ENCODE measurements at regions not wholly inside any gene's neighbourhood (a gene's known extent, or its start where the extent isn't known, plus 50 kb on each side); places are given as distances from the start of the nearest gene placed in this dataset.

- FAIRE-seq (no peak), DNase-seq (ENCODE audit: low spot score) (no peak), ATAC-seq (no peak)
- Histone ChIP-seq H4K20me1 (ENCODE audit: insufficient read depth, low read length) (no peaks in the 10 kb centered on the region), H2AFZ (ENCODE audit: low read length) (no peak overlapping the region), H3K27ac (ENCODE audit: extremely low read length, insufficient read depth, low read length) (no peak overlapping the region), H3K4me3 (replicated peaks in 1 of 3; ENCODE audit: insufficient read depth in 1 of 3, low read depth in 2 of 3, low read length in 3 of 3) (no peak overlapping the region), H3K36me3 (replicated peaks in 1 of 2; ENCODE audit: control insufficient read depth in 1 of 2, insufficient read depth in 2 of 2, low read length in 2 of 2) (no peaks in the 10 kb centered on the region), H3K9ac (ENCODE audit: insufficient read depth, low read depth, low read length) (no peak overlapping the region), H3K4me1 (ENCODE audit: insufficient read depth, low read length) (no peaks in the 10 kb centered on the region), H3K27me3 (ENCODE audit: control insufficient read depth in 1 of 2, insufficient read depth in 2 of 2, low read length in 2 of 2) (no peaks in the 10 kb centered on the region), H3K9me3 (ENCODE audit: low read length) (no peaks in the 10 kb centered on the region), H3K79me2 (ENCODE audit: insufficient read depth, low read length) (no peaks in the 10 kb centered on the region), H3K4me2 (ENCODE audit: low read depth, low read length) (no peak overlapping the region)
- ChIA-PET POLR2A (no interaction called here), CTCF (ENCODE audit: low intra/inter-chr PET ratio, low total read pairs) (no interaction called here)
- intact Hi-C loops (cut with micrococcal nuclease; ENCODE audit: unreplicated experiment) (no loop called here), in situ Hi-C loops (cut with HindIII; ENCODE audit: extremely low pct_ligation_motif_present, low pct_unique_long_range_greater_than_20kb) (no loop called here)
- no TSS peak for BruUV-seq (replicated peaks)
- WGBS (ENCODE audit: low lambda C conversion rate), result 14% methylated on average over 3 of the region's 3 CpGs
- TF ChIP-seq ASH2L (IDR thresholded peaks at IDR 0.05; ENCODE audit: insufficient read length, low read depth, low read length) (no peak), XBP1 (CRISPR knock-in tag; IDR thresholded peaks at IDR 0.05) (no peak), CSRNP2 (CRISPR knock-in tag; conservative IDR thresholded peaks at IDR 0.05; ENCODE audit: low read depth) (no peak), TAF1 (CRISPR knock-in tag; IDR thresholded peaks at IDR 0.05) (no peak), SP5 (CRISPR knock-in tag; IDR thresholded peaks at IDR 0.05; ENCODE audit: borderline replicate concordance, low read depth) (no peak), TCF12 (IDR thresholded peaks at IDR 0.05) (no peak), TCF12 (CRISPR knock-in tag; IDR thresholded peaks at IDR 0.05) (no peak), ZMYM3 (CRISPR knock-in tag; IDR thresholded peaks at IDR 0.05) (no peak), KLF16 (CRISPR knock-in tag; IDR thresholded peaks at IDR 0.05) (no peak), ZNF589 (CRISPR knock-in tag; conservative IDR thresholded peaks at IDR 0.05) (no peak), SMC3 (IDR thresholded peaks at IDR 0.05; ENCODE audit: low read length) (no peak), ZBTB39 (CRISPR knock-in tag; IDR thresholded peaks at IDR 0.05) (no peak), ZSCAN20 (CRISPR knock-in tag; IDR thresholded peaks at IDR 0.05; ENCODE audit: borderline replicate concordance) (no peak), NFKB2 (CRISPR knock-in tag; IDR thresholded peaks at IDR 0.05; ENCODE audit: borderline replicate concordance) (no peak), ZMYM4 (CRISPR knock-in tag; IDR thresholded peaks at IDR 0.05) (no peak), NFYB (CRISPR knock-in tag; IDR thresholded peaks at IDR 0.05) (no peak), ZNF792 (CRISPR knock-in tag; IDR thresholded peaks at IDR 0.05) (no peak)
- TF ChIP-seq, protein P1, sequence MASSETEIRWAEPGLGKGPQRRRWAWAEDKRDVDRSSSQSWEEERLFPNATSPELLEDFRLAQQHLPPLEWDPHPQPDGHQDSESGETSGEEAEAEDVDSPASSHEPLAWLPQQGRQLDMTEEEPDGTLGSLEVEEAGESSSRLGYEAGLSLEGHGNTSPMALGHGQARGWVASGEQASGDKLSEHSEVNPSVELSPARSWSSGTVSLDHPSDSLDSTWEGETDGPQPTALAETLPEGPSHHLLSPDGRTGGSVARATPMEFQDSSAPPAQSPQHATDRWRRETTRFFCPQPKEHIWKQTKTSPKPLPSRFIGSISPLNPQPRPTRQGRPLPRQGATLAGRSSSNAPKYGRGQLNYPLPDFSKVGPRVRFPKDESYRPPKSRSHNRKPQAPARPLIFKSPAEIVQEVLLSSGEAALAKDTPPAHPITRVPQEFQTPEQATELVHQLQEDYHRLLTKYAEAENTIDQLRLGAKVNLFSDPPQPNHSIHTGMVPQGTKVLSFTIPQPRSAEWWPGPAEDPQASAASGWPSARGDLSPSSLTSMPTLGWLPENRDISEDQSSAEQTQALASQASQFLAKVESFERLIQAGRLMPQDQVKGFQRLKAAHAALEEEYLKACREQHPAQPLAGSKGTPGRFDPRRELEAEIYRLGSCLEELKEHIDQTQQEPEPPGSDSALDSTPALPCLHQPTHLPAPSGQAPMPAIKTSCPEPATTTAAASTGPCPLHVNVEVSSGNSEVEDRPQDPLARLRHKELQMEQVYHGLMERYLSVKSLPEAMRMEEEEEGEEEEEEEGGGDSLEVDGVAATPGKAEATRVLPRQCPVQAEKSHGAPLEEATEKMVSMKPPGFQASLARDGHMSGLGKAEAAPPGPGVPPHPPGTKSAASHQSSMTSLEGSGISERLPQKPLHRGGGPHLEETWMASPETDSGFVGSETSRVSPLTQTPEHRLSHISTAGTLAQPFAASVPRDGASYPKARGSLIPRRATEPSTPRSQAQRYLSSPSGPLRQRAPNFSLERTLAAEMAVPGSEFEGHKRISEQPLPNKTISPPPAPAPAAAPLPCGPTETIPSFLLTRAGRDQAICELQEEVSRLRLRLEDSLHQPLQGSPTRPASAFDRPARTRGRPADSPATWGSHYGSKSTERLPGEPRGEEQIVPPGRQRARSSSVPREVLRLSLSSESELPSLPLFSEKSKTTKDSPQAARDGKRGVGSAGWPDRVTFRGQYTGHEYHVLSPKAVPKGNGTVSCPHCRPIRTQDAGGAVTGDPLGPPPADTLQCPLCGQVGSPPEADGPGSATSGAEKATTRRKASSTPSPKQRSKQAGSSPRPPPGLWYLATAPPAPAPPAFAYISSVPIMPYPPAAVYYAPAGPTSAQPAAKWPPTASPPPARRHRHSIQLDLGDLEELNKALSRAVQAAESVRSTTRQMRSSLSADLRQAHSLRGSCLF (CRISPR knock-in tag; IDR thresholded peaks at IDR 0.05; ENCODE audit: borderline replicate concordance), result no peak
These were observed 74.4 kb upstream of the TMEM132E start for GRCh38 chr17:34504814-34505484.
